ENCODE measurements at regions not wholly inside any gene's neighbourhood (a gene's known extent, or its start where the extent isn't known, plus 50 kb on each side); places are given as distances from the start of the nearest gene placed in this dataset.

- H3K27ac ChIP-seq (ENCODE audit: low read length) = no peak overlapping the region
- H3K4me3 ChIP-seq (ENCODE audit: low read length) = no peak overlapping the region
- no peaks in the 10 kb centered on the region for H3K36me3 ChIP-seq (ENCODE audit: insufficient read depth, low read length)
- H3K27me3 ChIP-seq (ENCODE audit: insufficient read depth, low read depth, low read length) = no peaks in the 10 kb centered on the region
- H3K9me3 ChIP-seq (ENCODE audit: low read length) = no peaks in the 10 kb centered on the region
- no peak overlapping the region for H3K9ac ChIP-seq (ENCODE audit: low read length)
- no peaks in the 10 kb centered on the region for H4K20me1 ChIP-seq (ENCODE audit: insufficient read depth)
- no peak for TF ChIP-seq SMC3 (conservative IDR thresholded peaks at IDR 0.05; ENCODE audit: poor library complexity)
- no peak overlapping the region for H2AFZ ChIP-seq (ENCODE audit: low read depth, low read length)
- no peaks in the 10 kb centered on the region for H3K9me2 ChIP-seq (ENCODE audit: insufficient read depth, low read length)
- no peaks in the 10 kb centered on the region for H3F3A ChIP-seq (ENCODE audit: insufficient read depth, low read length, poor library complexity, severe bottlenecking)
- no peaks in the 10 kb centered on the region for H3K79me2 ChIP-seq (replicated peaks; ENCODE audit: insufficient read depth, low read length)
- H3K4me2 ChIP-seq (ENCODE audit: low read length) = no peak overlapping the region
Observed at GRCh38 chr2:7278984-7279383, 361.8 kb downstream of the RNF144A start.

- H3K27me3 ChIP-seq (ENCODE audit: insufficient read depth, low read depth, low read length) = no peaks in the 10 kb centered on the region
- H3K4me3 ChIP-seq (ENCODE audit: low read length) = no peak overlapping the region
- no peaks in the 10 kb centered on the region for H3K36me3 ChIP-seq (ENCODE audit: insufficient read depth, low read length)
- no peak overlapping the region for H3K9ac ChIP-seq (ENCODE audit: low read length)
- no peaks in the 10 kb centered on the region for H3K9me2 ChIP-seq (ENCODE audit: insufficient read depth, low read length)
- H3K79me2 ChIP-seq (replicated peaks; ENCODE audit: insufficient read depth, low read length) = no peaks in the 10 kb centered on the region
- H3K4me2 ChIP-seq (ENCODE audit: low read length) = no peak overlapping the region
- TF ChIP-seq RAD21 (conservative IDR thresholded peaks at IDR 0.05) (no peak), SMC3 (conservative IDR thresholded peaks at IDR 0.05; ENCODE audit: poor library complexity) (no peak), CTCF (IDR thresholded peaks at IDR 0.05; ENCODE audit: poor library complexity, severe bottlenecking) (no peak), EP300 (conservative IDR thresholded peaks at IDR 0.05; ENCODE audit: poor library complexity, severe bottlenecking) (no peak), TAF1 (IDR thresholded peaks at IDR 0.05; ENCODE audit: low read depth) (no peak), POLR2AphosphoS5 (IDR thresholded peaks at IDR 0.05) (no peak), MXI1 (conservative IDR thresholded peaks at IDR 0.05; ENCODE audit: poor library complexity, severe bottlenecking) (no peak), EZH2 (IDR thresholded peaks at IDR 0.05; ENCODE audit: borderline replicate concordance, insufficient read depth, low read length, poor library complexity, severe bottlenecking) (no peak), REST (IDR thresholded peaks at IDR 0.05; ENCODE audit: borderline replicate concordance) (no peak)
- H3K9me3 ChIP-seq (ENCODE audit: low read length) = no peaks in the 10 kb centered on the region
- no peaks in the 10 kb centered on the region for H3F3A ChIP-seq (ENCODE audit: insufficient read depth, low read length, poor library complexity, severe bottlenecking)
- H4K20me1 ChIP-seq (ENCODE audit: insufficient read depth) = no peaks in the 10 kb centered on the region
- H2AFZ ChIP-seq (ENCODE audit: low read depth, low read length) = no peak overlapping the region
- no peak overlapping the region for H3K27ac ChIP-seq (ENCODE audit: low read length)
Observed at GRCh38 chr2:7279421-7279949, 362.3 kb downstream of the RNF144A start.

- Histone ChIP-seq H3K79me2 (replicated peaks; ENCODE audit: insufficient read depth, low read length) (no peaks in the 10 kb centered on the region), H3K4me3 (ENCODE audit: low read length) (no peak overlapping the region), H4K20me1 (ENCODE audit: insufficient read depth) (no peaks in the 10 kb centered on the region), H3K9me3 (ENCODE audit: low read length) (no peaks in the 10 kb centered on the region), H3K27me3 (ENCODE audit: insufficient read depth, low read depth, low read length) (no peaks in the 10 kb centered on the region), H3K9me2 (ENCODE audit: insufficient read depth, low read length) (no peaks in the 10 kb centered on the region), H2AFZ (ENCODE audit: low read depth, low read length) (no peak overlapping the region), H3K36me3 (ENCODE audit: insufficient read depth, low read length) (no peaks in the 10 kb centered on the region), H3K4me2 (ENCODE audit: low read length) (no peak overlapping the region), H3K9ac (ENCODE audit: low read length) (no peak overlapping the region), H3F3A (ENCODE audit: insufficient read depth, low read length, poor library complexity, severe bottlenecking) (no peaks in the 10 kb centered on the region), H3K27ac (ENCODE audit: low read length) (no peak overlapping the region)
- no peak for TF ChIP-seq EP300 (conservative IDR thresholded peaks at IDR 0.05; ENCODE audit: poor library complexity, severe bottlenecking)
- no peak for TF ChIP-seq POLR2AphosphoS5 (IDR thresholded peaks at IDR 0.05)
- TF ChIP-seq MXI1 (conservative IDR thresholded peaks at IDR 0.05; ENCODE audit: poor library complexity, severe bottlenecking) = no peak
Observed at GRCh38 chr2:7280790-7281189, 363.6 kb downstream of the RNF144A start.

Measured in neural cell (in vitro differentiated cells).